ENCODE measurements at regions not wholly inside any gene's neighbourhood (a gene's known extent, or its start where the extent isn't known, plus 50 kb on each side); places are given as distances from the start of the nearest gene placed in this dataset.
"Not testable (repeated sequence)": the region's sequence is repeated elsewhere in the genome, so short reads cannot be mapped to it uniquely, and the experiment has no call there.

DNA sequence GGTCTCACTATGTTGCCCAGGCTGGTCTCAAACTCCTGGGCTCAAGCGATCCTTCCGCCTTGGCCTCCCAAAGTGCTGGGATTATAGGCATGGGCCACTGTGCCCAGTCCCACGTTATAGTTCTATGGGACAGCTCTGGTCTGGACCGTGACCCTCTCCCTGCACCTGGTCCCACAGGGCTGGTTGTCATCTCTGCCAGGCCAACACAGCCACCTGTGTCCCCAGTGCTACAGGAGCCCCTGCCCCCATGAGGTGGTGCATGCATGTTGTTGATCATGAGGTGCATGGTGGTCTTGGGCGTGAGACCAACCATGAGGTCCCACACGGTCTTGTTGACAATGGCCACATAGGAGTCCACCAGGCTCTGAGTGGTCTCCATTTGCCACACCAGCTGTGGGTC, 51.0 kb upstream of the UBE2Q2 start:
- H3K36me3 Mint-ChIP-seq; H3K4me3 Mint-ChIP-seq; DNase-seq; ATAC-seq (replicated peaks); H3K9me3 Mint-ChIP-seq; H3K27ac Mint-ChIP-seq; H3K4me1 Mint-ChIP-seq: not testable (repeated sequence)
- peaks cover 25 to 31% of the 10 kb centered on the region in 2 donors for H3K27me3 Mint-ChIP-seq

DNA sequence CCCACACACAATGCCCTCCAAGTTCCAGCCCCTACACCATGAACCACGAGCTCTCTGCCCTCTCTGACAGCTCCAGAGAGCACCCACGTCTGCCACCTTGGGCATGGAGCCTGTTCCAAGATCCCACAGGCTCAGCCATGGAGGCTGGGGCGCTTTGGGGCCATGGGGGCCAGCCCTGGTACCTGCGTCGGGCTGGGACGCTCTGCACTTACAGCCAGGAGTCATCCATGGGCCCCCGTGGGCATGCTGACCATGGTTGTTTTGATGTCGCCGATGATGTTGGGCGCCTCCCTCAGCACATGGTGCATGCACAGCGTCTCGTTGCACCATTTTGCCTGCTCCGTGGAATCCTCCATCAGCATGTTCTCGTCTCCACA, 51.9 kb upstream of the UBE2Q2 start:
- no peak for ATAC-seq (replicated peaks)
- Mint-ChIP-seq H3K27me3 (peaks cover 25 to 34% of the 10 kb centered on the region in 2 donors), H3K36me3 (no peaks in the 10 kb centered on the region), H3K4me3 (no peak overlapping the region), H3K9me3 (no peaks in the 10 kb centered on the region), H3K27ac (no peak overlapping the region), H3K4me1 (no peaks in the 10 kb centered on the region)
- no peak for DNase-seq

DNA sequence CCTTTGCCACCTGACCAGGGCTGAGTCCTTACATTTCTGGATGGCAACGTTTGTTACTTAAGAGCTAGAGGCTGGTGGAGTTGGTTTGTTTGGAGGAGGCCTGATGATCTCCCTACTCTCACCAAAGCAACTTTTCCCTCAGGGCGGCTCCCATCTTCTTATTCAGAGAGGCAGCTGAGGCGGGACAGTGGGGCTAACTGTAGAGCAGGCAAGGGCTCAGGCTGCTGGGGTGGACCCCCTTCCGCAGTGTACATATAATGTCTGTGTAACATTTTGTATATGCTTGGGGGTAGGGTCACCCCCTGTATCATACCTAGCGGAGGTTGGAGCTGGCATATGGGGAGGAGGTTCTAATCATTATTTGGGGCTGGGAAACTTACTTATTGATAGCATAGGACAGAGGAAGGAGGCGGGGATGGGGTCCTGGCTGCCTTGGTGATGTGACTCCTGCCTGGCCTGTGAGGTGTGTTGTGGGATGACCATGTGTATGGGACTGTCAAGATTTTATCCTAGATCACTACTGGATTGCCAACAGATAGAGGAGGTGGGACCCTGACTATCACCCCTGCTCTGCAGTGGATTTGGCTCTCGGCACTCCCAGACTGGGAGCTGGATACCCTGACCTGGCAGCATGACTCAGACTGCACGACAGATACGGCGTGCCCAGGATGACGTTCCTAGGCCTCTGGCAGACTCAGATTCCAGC, 52.5 kb upstream of the UBE2Q2 start:
- Mint-ChIP-seq H3K4me1 (peaks cover 0 to 1% of the 10 kb centered on the region in 2 donors), H3K9me3 (no peaks in the 10 kb centered on the region), H3K4me3 (no peak overlapping the region), H3K36me3 (no peaks in the 10 kb centered on the region), H3K27ac (no peak overlapping the region), H3K27me3 (peaks cover 29 to 40% of the 10 kb centered on the region in 2 donors)
- DNase-seq = no peak
- no peak for ATAC-seq (replicated peaks)

DNA sequence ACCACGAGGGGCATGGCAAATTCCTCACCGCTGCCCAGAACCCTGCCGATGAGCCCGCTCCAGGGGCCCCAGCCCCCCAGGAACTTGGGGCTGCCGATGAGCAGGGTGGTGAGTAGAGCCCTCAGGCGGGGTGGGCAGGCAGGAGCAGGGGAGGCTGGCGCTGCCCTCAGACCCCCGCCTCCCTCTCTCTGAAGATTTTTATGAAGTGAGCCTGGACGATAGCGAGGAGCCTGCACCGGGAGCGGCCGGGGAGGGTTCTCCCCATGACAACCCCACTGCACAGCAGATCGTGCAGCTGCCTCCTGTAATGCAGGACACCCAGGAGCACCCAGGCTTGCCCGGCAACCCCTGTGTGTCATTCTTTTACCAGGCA, 56.7 kb upstream of the UBE2Q2 start:
- H3K4me1 Mint-ChIP-seq = peaks cover 0 to 1% of the 10 kb centered on the region in 2 donors
- no peaks in the 10 kb centered on the region for H3K36me3 Mint-ChIP-seq
- no peak overlapping the region for H3K27ac Mint-ChIP-seq

GRCh38 chr15:75785771-75786574, 57.3 kb upstream of the UBE2Q2 start:
- H3K4me3 Mint-ChIP-seq = peak overlapping the region in 1 of 2 donors; percentile 11
- H3K9me3 Mint-ChIP-seq = no peaks in the 10 kb centered on the region
- ATAC-seq (replicated peaks) (no peak), DNase-seq (no peak)
- H3K27ac Mint-ChIP-seq = no peak overlapping the region
- H3K4me1 Mint-ChIP-seq = peaks cover 0 to 1% of the 10 kb centered on the region in 2 donors
- H3K36me3 Mint-ChIP-seq = no peaks in the 10 kb centered on the region
- H3K27me3 Mint-ChIP-seq = peaks cover 26 to 52% of the 10 kb centered on the region in 2 donors

More for the DNA sequence above, 56.7 kb upstream of the UBE2Q2 start:
- H3K27me3 Mint-ChIP-seq = peaks cover 27 to 53% of the 10 kb centered on the region in 2 donors
- H3K9me3 Mint-ChIP-seq = no peaks in the 10 kb centered on the region
- H3K4me3 Mint-ChIP-seq = no peak overlapping the region
- no peak for ATAC-seq (replicated peaks)
- DNase-seq = no peak

GRCh38 chr15:75784511-75785480, 58.5 kb upstream of the UBE2Q2 start:
- DNase-seq; H3K4me1 Mint-ChIP-seq; H3K9me3 Mint-ChIP-seq; H3K36me3 Mint-ChIP-seq; H3K4me3 Mint-ChIP-seq; ATAC-seq (replicated peaks): not testable (repeated sequence)
- Mint-ChIP-seq H3K27ac (peak overlapping the region; percentile 11), H3K27me3 (peaks cover 27 to 41% of the 10 kb centered on the region in 2 donors)

DNA sequence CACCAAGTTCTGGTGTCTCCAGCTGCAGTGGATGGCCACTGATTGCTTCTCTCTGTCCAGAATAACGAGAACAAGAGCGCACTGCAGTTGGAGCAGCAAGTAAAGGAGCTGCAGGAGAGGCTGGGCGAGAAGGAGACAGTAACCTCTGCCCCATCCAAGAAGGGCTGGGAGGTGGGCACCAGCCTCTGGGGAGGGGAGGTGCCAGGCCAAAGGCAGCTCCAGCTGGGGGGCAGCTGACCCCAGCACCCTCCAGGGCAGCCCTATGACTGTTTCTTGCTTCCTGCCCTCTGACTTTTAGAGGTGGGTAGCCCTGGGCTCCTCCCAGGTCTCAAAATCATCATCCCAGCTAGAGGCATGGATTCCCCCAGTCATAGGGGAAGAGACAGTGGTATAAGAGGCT, 59.7 kb upstream of the UBE2Q2 start:
- not testable (repeated sequence) for ATAC-seq (replicated peaks); DNase-seq; H3K27ac Mint-ChIP-seq; H3K36me3 Mint-ChIP-seq; H3K4me3 Mint-ChIP-seq; H3K9me3 Mint-ChIP-seq; H3K4me1 Mint-ChIP-seq
- peaks cover 34 to 49% of the 10 kb centered on the region in 2 donors for H3K27me3 Mint-ChIP-seq

DNA sequence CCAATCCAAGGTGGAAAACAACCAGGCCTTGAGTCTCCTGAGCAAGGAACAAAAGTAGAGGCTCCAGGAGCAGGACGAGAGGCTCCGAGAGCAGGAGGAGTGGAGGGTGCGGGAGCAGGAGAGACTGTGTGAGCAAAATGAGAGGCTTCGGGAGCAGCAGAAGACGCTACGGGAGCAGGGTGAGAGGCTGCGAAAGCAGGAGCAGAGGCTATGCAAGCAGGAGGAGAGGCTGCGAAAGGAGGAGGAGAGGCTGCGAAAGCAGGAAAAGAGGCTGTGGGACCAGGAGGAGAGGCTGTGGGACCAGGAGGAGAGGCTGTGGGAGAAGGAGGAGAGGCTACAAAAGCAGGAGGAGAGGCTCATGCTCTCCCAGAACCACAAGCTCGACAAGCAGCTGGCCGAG, 60.3 kb upstream of the UBE2Q2 start:
- no peak for DNase-seq
- no peaks in the 10 kb centered on the region for H3K9me3 Mint-ChIP-seq
- no peak overlapping the region for H3K27ac Mint-ChIP-seq
- H3K4me3 Mint-ChIP-seq = no peak overlapping the region
- no peaks in the 10 kb centered on the region for H3K36me3 Mint-ChIP-seq
- ATAC-seq (replicated peaks) = no peak
- H3K27me3 Mint-ChIP-seq = peaks cover 34 to 49% of the 10 kb centered on the region in 2 donors
- H3K4me1 Mint-ChIP-seq = peaks cover 0 to 1% of the 10 kb centered on the region in 2 donors

- H3K27me3 Mint-ChIP-seq = peaks cover 31 to 37% of the 10 kb centered on the region in 2 donors
- not testable (repeated sequence) for ATAC-seq (replicated peaks)
Observed at GRCh38 chr15:75780995-75781394, 62.3 kb upstream of the UBE2Q2 start.

GRCh38 chr15:75779504-75779903, 63.7 kb upstream of the UBE2Q2 start:
- ATAC-seq (replicated peaks) (no peak), DNase-seq (no peak)
- Mint-ChIP-seq H3K27me3 (peaks cover 28 to 31% of the 10 kb centered on the region in 2 donors), H3K9me3 (no peaks in the 10 kb centered on the region), H3K4me1 (peaks cover 0 to 14% of the 10 kb centered on the region in 2 donors), H3K27ac (no peak overlapping the region), H3K36me3 (no peaks in the 10 kb centered on the region), H3K4me3 (no peak overlapping the region)

More at GRCh38 chr15:75780995-75781394, 62.3 kb upstream of the UBE2Q2 start:
- H3K36me3 Mint-ChIP-seq, H3K9me3 Mint-ChIP-seq, H3K4me3 Mint-ChIP-seq, H3K27ac Mint-ChIP-seq, DNase-seq: not testable (repeated sequence)
- peaks cover 0 to 12% of the 10 kb centered on the region in 2 donors for H3K4me1 Mint-ChIP-seq

DNA sequence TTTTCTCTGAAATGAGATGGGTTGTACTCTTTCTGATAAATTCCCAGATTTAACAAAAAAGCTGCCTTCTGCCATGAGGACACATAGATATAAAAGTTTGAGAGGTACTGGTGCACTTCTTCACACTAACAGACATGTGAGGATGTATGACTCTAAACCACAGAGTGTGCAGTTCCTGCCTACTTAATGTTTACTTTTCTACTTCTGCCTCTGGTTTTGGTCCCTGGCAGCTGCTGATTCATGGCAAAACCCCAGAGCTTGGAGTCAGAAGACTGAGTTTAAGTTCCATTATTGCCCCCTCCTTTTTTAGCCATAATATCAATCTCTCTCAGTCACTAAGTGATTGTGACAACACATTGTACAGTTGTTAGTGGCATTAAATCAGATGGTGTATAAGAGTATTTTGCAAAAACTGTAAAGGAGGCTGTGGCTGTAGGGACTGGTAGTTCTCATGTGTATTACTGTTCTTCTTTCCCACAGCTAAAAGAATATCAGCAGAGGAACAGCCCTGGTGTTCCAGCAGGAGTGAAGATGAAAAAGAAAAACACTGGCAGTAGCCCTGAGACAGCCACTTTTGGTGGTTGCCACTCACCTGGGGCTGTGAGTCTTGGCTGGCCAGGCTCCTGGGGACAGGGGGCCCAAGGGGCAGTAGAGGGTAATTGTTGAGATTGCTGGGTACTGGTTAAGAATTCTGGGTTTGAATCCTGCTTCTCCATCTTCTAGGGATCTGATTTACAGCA, 64.4 kb upstream of the CSPG4 start:
- H3K4me1 Mint-ChIP-seq = peaks cover 0 to 14% of the 10 kb centered on the region in 2 donors
- not testable (repeated sequence) for H3K27ac Mint-ChIP-seq; H3K9me3 Mint-ChIP-seq; ATAC-seq (replicated peaks); H3K4me3 Mint-ChIP-seq; DNase-seq; H3K36me3 Mint-ChIP-seq
- peaks cover 16 to 17% of the 10 kb centered on the region in 2 donors for H3K27me3 Mint-ChIP-seq

DNA sequence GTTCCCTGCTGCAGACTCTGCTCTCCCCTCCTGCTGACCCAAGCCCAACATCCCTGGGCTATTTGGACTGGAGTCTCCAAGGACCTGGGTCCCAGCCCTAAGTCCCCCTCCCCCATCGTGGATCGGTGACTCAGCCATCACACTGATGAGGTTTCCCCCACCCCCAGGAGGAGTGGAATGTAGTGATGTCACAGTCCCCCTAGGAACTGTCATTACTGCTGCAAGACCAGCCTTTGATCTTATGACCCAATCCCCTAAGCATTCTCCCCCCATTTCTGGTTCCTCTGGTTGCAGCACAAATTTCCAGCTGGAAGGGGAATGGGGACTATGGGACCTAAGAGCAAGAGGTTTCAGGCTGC, 63.4 kb upstream of the CSPG4 start:
- H3K4me3 Mint-ChIP-seq = no peak overlapping the region
- no peak for DNase-seq
- peaks cover 0 to 14% of the 10 kb centered on the region in 2 donors for H3K4me1 Mint-ChIP-seq
- H3K27ac Mint-ChIP-seq = peak overlapping the region; percentile 47
- no peaks in the 10 kb centered on the region for H3K36me3 Mint-ChIP-seq
- H3K27me3 Mint-ChIP-seq = peaks cover 12 to 15% of the 10 kb centered on the region in 2 donors
- ATAC-seq (replicated peaks) = no peak
- no peaks in the 10 kb centered on the region for H3K9me3 Mint-ChIP-seq

GRCh38 chr15:75775296-75776064, 62.8 kb upstream of the CSPG4 start:
- H3K27me3 Mint-ChIP-seq = peaks cover 11 to 15% of the 10 kb centered on the region in 2 donors
- ATAC-seq (replicated peaks) = no peak
- H3K4me3 Mint-ChIP-seq = no peak overlapping the region
- no peaks in the 10 kb centered on the region for H3K9me3 Mint-ChIP-seq
- no peaks in the 10 kb centered on the region for H3K36me3 Mint-ChIP-seq
- peak overlapping the region; percentile 47 for H3K27ac Mint-ChIP-seq
- no peak for DNase-seq
- H3K4me1 Mint-ChIP-seq = peaks cover 0 to 14% of the 10 kb centered on the region in 2 donors
